Neural crest cell (in vitro differentiated cells): ENCODE measurements at regions not wholly inside any gene's neighbourhood (a gene's known extent, or its start where the extent isn't known, plus 50 kb on each side); places are given as distances from the start of the nearest gene placed in this dataset.

Experiments
- DNase-seq: peaks from one replicate; pipeline ENCODE4 v3.0.0; 2021; ENCODE audit warnings: low read depth, mixed read lengths, low spot score
- H3K27ac Mint-ChIP-seq: one replicate; pipeline ENCODE4 v1.8.0; 2021; ENCODE audit warnings: mild to moderate bottlenecking, mixed read lengths; ENCODE audit not compliant: unreplicated experiment
- H3K27me3 Mint-ChIP-seq: 2 replicates; pipeline ENCODE4 v1.8.0; 2021; ENCODE audit warnings: low read depth, mild to moderate bottlenecking, mixed read lengths
- H3K36me3 Mint-ChIP-seq: 2 replicates; pipeline ENCODE4 v1.8.0; 2021; ENCODE audit warnings: low read depth, mild to moderate bottlenecking, mixed read lengths
- H3K4me1 Mint-ChIP-seq: 2 replicates; pipeline ENCODE4 v1.8.0; 2021; ENCODE audit warnings: mixed read lengths
- H3K4me3 Mint-ChIP-seq: one replicate; pipeline ENCODE4 v1.8.0; 2021; ENCODE audit warnings: mild to moderate bottlenecking, mixed read lengths
- H3K9me3 Mint-ChIP-seq: 2 replicates; pipeline ENCODE4 v1.8.0; 2021; ENCODE audit warnings: mixed read lengths
- CTCF ChIP-seq: fragments of 200-600 bp; sonication (generic); conservative IDR thresholded peaks from 2 replicates; pipeline ENCODE4 v1.5.0; 2021; ENCODE audit warnings: antibody characterized with exemption, mild to moderate bottlenecking

GRCh38 chr11:109320595-109320994 lies 101.4 kb upstream of the C11orf87 start:
- H3K36me3 Mint-ChIP-seq, result no peaks in the 10 kb centered on the region
- DNase-seq, result no peak
- no peak for TF ChIP-seq CTCF
- H3K27ac Mint-ChIP-seq, result no peak overlapping the region
- H3K4me3 Mint-ChIP-seq, result no peak overlapping the region
- H3K4me1 Mint-ChIP-seq, result no peaks in the 10 kb centered on the region
- peaks cover 22% of the 10 kb centered on the region for H3K27me3 Mint-ChIP-seq
- peaks cover 2% of the 10 kb centered on the region for H3K9me3 Mint-ChIP-seq

GRCh38 chr11:109326781-109327180 lies 95.2 kb upstream of the C11orf87 start:
- H3K36me3 Mint-ChIP-seq, result no peaks in the 10 kb centered on the region
- no peak overlapping the region for H3K4me3 Mint-ChIP-seq
- no peak for TF ChIP-seq CTCF
- H3K27ac Mint-ChIP-seq, result no peak overlapping the region
- no peaks in the 10 kb centered on the region for H3K9me3 Mint-ChIP-seq
- H3K4me1 Mint-ChIP-seq, result no peaks in the 10 kb centered on the region
- no peak for DNase-seq
- peaks cover 19% of the 10 kb centered on the region for H3K27me3 Mint-ChIP-seq

GRCh38 chr11:109329716-109330115 lies 92.3 kb upstream of the C11orf87 start:
- peaks cover 8% of the 10 kb centered on the region for H3K27me3 Mint-ChIP-seq
- H3K36me3 Mint-ChIP-seq, result no peaks in the 10 kb centered on the region
- no peak for DNase-seq
- no peaks in the 10 kb centered on the region for H3K4me1 Mint-ChIP-seq
- TF ChIP-seq CTCF, result no peak
- H3K9me3 Mint-ChIP-seq, result no peaks in the 10 kb centered on the region
- no peak overlapping the region for H3K4me3 Mint-ChIP-seq
- no peak overlapping the region for H3K27ac Mint-ChIP-seq

GRCh38 chr11:109338131-109338530 lies 83.9 kb upstream of the C11orf87 start:
- H3K27me3 Mint-ChIP-seq, result no peaks in the 10 kb centered on the region
- no peak for DNase-seq
- no peak overlapping the region for H3K4me3 Mint-ChIP-seq
- H3K36me3 Mint-ChIP-seq, result no peaks in the 10 kb centered on the region
- H3K9me3 Mint-ChIP-seq, result no peaks in the 10 kb centered on the region
- no peak for TF ChIP-seq CTCF
- H3K27ac Mint-ChIP-seq, result no peak overlapping the region
- no peaks in the 10 kb centered on the region for H3K4me1 Mint-ChIP-seq

GRCh38 chr11:109342261-109342660 lies 79.7 kb upstream of the C11orf87 start:
- no peak overlapping the region for H3K27ac Mint-ChIP-seq
- no peaks in the 10 kb centered on the region for H3K36me3 Mint-ChIP-seq
- no peaks in the 10 kb centered on the region for H3K4me1 Mint-ChIP-seq
- H3K27me3 Mint-ChIP-seq, result no peaks in the 10 kb centered on the region
- H3K4me3 Mint-ChIP-seq, result no peak overlapping the region
- TF ChIP-seq CTCF, result no peak
- no peaks in the 10 kb centered on the region for H3K9me3 Mint-ChIP-seq
- no peak for DNase-seq

- H3K27me3 Mint-ChIP-seq, result no peaks in the 10 kb centered on the region
- no peak overlapping the region for H3K27ac Mint-ChIP-seq
- H3K4me3 Mint-ChIP-seq, result no peak overlapping the region
- no peak for TF ChIP-seq CTCF
- DNase-seq, result no peak
- no peaks in the 10 kb centered on the region for H3K36me3 Mint-ChIP-seq
- H3K9me3 Mint-ChIP-seq, result no peaks in the 10 kb centered on the region
- H3K4me1 Mint-ChIP-seq, result no peaks in the 10 kb centered on the region
Measured at GRCh38 chr11:109343242-109343641, 78.7 kb upstream of the C11orf87 start.
